HFF-Myc (cell line): ENCODE measurements at regions not wholly inside any gene's neighbourhood (a gene's known extent, or its start where the extent isn't known, plus 50 kb on each side); places are given as distances from the start of the nearest gene placed in this dataset.

ENCODE experiments used
- DNase-seq: peaks from one replicate; pipeline ENCODE4 v3.0.0-alpha.2; 2011; ENCODE audit warnings: low read depth; ENCODE audit errors: extremely low read depth
- H3K4me3 ChIP-seq: replicated peaks from 2 replicates; pipeline ENCODE4 v1.5.1; 2011; ENCODE audit warnings: low read depth, mild to moderate bottlenecking, control low read depth, low read length
- TF ChIP-seq, protein P1 (sequence below): IDR thresholded peaks from 2 replicates; pipeline ENCODE4 v1.5.1; 2012; ENCODE audit warnings: mild to moderate bottlenecking, low read depth, low read length, control low read depth; ENCODE audit errors: missing control alignments

GRCh38 chr12:124715121-124715990 is 147.9 kb upstream of the NCOR2 start:
- TF ChIP-seq, protein P1, sequence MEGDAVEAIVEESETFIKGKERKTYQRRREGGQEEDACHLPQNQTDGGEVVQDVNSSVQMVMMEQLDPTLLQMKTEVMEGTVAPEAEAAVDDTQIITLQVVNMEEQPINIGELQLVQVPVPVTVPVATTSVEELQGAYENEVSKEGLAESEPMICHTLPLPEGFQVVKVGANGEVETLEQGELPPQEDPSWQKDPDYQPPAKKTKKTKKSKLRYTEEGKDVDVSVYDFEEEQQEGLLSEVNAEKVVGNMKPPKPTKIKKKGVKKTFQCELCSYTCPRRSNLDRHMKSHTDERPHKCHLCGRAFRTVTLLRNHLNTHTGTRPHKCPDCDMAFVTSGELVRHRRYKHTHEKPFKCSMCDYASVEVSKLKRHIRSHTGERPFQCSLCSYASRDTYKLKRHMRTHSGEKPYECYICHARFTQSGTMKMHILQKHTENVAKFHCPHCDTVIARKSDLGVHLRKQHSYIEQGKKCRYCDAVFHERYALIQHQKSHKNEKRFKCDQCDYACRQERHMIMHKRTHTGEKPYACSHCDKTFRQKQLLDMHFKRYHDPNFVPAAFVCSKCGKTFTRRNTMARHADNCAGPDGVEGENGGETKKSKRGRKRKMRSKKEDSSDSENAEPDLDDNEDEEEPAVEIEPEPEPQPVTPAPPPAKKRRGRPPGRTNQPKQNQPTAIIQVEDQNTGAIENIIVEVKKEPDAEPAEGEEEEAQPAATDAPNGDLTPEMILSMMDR, result no peak
- DNase-seq, result no peak
- H3K4me3 ChIP-seq, result no peak overlapping the region

DNA sequence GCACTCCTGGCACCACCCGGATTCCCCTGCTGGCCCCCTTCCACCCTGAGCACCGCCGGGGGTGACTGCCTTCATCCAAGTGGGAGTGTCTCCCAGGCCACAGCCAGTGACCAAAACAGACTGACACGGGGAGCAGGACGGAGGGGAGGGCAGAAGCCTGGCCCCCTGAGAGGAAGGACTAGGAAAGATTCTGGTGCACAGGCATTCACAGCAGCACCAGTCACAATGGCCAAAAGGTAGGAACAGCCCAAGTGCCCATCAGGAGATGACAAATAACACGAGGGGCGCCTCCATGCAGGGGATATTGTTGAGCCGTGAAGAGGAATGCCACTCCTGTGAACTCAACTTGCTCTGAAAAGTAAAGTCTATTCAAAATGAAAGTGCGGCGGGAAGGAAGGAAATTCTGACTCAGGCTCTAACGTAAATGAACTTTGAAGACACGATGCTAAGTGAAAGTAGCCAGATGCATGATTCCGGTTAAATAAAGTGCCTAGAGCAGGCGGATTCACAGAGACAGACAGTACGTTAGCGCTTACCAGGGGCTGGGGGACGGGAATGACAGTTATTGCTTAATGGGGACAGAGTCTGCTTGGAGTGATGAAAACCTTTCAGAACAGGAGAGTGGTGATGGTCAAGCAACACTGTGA is 146.1 kb upstream of the NCOR2 start:
- no peak for DNase-seq
- TF ChIP-seq, protein P1, result no peak
- H3K4me3 ChIP-seq, result no peak overlapping the region

DNA sequence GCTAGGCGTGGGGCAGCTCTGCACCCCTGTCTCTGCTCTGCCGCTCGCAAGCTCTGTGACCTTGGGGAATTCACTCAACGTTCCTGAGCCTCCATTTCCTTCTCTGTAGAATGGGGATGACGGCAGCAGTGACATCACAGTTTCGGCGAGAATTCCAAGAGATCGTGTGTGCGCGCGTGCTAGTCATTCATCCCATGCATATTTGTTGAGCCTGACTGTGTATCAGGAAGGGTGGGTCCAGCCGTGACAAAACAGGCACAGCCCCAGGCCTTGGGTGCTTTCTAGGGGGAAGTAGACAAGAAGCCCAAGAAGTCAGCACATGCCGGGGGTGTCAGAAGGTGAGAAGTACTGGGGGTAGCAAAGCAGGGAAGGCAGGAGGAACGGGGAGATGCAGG is 145.6 kb upstream of the NCOR2 start:
- no peak overlapping the region for H3K4me3 ChIP-seq
- no peak for DNase-seq
- TF ChIP-seq, protein P1, result no peak

DNA sequence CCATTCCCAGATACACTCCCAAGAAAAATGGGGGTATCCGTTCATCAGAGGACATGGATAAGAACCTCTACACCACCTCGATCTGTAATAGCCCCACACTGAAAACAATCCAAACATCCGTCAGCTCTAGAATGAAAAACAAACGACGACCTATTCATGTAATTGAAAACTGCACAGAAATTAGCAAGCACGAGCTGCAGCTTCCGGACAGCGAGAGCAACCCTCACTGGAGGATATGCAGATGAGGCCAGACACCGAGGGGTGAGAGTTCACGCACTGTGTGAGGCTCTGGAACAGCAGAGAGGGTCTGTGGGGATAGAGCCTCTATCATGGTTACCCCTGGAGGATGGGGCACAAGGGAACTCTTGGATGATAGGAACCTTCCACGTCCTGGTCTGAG is 143.9 kb upstream of the NCOR2 start:
- DNase-seq, result no peak
- TF ChIP-seq, protein P1, result no peak
- H3K4me3 ChIP-seq, result no peak overlapping the region

DNA sequence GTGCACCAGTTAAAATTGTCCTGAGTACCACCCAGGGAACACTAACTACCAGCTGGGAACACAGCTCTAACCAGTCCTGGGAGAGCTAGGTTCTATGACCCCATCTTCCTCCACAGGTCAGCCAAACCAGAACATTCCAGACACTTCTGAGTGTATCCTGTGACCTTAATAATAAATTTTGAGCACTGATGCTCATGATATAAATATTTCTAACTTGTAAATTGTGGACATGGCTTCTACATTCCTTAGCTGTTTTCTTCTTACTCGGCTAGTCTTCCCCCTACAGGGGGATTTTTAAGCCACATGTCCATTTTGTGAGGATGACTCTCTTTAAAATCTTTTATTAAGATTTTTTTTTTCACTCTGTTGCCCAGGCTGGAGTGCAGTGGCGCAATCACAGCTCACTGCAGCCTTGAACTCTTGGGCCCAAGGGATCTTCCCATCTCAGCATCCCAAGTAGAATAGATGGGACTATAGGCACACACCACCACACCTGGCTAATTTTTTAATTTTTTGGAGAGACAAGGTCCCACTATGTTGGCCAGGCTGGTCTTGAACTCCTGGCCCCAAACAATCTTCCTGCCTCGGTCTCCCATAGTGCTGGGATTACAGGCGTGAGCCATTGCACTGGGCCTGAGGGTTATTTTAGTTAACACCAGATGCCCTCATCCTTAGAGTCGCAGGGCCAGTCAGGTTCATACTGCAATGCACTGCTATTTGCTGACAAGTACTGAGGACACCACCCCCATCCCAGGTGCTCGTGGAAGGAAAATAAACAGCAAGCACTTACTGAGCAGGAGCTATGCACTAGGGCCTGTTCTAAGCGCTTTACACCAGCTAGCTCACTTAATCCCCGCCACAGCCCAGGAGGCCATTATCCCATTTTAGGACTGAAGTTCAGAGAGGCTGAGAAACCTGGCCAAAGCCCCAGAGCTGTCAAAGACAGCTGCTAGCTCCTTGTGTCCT is 142.6 kb upstream of the NCOR2 start:
- H3K4me3 ChIP-seq, result no peak overlapping the region
- TF ChIP-seq, protein P1, result peak; percentile 18
- DNase-seq, result no peak

GRCh38 chr12:124707316-124707715 is 139.9 kb upstream of the NCOR2 start:
- H3K4me3 ChIP-seq, result no peak overlapping the region
- DNase-seq, result no peak
- TF ChIP-seq, protein P1, result no peak
